NCI-H446 (cell line): ENCODE measurements at regions not wholly inside any gene's neighbourhood (a gene's known extent, or its start where the extent isn't known, plus 50 kb on each side); places are given as distances from the start of the nearest gene placed in this dataset.

Experiments
- DNase-seq, 2 experiments: peaks; one replicate each; lab custom pipeline; 2025; lab: John Stamatoyannopoulos, UW

- DNase-seq = no peak
Measured at GRCh38 chr12:38139456-38139855, 177.1 kb upstream of the ALG10B start.

DNA sequence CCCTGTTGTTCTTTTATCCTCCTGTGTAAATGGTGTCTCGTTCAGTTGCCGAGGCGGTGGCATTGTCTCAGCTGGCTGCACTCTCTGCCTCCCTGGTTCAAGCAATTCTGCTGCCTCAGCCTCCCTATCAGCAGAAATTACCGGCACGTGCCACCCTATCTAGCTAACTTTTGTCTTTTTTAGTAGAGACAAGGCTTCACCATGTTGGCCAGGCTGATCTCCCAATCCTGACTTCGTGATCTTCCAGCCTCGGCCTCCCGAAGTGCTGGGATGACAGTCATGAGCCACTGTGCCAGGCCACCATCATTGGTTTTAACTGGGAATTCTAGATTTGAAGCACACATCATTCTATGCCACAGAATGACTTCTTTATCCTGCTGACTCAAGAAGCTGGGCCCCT, 175.3 kb upstream of the ALG10B start:
- DNase-seq = no peak

DNA sequence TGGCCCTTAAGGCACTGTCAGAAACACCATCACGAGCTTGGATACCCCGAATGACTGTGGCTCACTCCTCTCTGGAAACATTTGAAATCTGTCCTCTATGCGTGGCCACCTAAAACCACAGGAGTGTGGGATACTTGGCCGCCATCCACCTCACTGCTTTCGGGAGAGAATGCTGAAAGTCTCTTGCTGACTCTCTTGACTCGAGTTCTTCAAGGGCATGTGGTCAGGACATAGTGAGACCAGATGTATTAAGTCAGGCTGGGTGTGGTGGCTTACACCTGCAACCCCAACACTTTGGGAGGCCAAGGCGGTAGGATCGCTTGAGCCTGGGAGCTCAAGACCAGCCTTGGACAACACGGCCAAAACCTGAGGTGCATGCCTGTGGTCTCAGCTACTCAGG, 174.7 kb upstream of the ALG10B start:
- no peak for DNase-seq

GRCh38 chr12:38142974-38143373, 173.6 kb upstream of the ALG10B start:
- DNase-seq = no peak

- no peak for DNase-seq
Measured at GRCh38 chr12:38144049-38144448, 172.5 kb upstream of the ALG10B start.

DNA sequence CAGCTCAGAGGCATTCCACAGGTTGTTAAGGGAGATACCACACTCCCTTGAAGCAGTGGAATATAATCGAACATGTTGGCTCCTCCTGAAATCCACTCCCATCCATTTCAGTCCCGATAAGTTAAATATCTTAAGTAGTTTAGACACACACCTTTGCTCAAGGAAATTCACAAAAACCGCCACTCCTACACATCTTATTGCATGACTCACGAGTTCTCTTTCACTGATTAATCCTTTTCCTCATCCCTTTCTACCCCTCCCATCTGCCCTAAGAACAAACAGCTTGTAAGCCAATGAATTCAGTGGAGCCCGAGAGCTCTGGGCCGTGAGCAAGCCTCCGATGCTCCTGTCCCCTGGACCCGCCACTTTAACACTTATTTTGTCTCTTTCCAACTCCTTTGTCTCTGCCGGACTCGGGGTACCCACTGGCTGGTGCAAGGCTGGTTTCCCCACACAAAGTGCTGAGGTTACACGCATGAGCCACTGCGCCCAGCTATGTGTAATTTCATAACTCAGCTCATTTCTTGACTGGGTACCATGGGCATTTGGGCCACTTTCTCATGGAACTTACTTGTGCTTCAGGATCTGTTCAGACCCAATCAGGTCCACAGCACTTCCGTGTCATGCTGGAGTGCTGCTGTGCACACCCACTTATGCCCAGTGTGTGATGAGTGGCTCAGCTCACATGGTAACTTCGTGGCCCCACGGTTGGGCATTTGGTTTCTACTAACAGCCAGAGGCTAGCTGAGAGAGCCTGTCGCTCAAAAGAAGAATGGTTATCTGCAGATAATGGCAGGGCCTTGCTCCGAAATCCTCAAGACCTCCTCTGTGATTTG, 171.8 kb upstream of the ALG10B start:
- no peak for DNase-seq

GRCh38 chr12:38149395-38150073, 167.0 kb upstream of the ALG10B start:
- no peak for DNase-seq

DNA sequence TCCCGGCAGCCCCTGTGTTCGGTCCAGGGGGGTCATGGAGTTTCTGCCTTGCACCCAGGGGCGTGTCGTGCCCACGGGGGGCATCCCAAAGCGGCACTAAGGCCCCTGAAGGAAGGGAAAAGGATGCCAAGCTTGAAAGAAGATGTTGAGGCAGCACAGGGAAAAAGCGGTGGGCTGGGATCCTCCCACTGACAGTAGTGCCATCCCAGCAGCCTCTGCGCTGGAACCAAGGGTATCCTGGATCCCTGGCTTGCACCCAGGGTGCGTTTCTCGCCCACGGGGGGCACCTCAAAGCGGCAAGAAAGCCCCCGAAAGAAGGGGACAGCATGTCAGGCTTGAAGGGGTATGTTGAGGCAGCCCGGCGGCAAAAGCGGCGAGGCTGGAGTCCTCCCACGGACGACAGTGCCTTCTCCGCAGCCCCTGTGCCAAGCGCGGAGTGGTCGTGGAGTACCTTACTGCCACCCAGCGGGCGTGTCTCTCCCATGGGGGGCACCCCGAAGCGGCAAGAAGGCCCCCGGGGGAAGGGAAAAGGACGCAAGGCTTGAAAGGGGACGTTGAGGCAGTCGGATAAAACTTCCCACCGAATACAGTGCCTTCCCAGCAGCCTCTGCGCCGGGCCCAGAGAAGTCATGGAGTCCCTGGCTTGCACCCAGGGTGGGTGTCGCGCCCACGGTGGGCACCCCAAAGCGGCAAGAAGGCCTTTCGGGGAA, 164.4 kb upstream of the ALG10B start:
- no peak for DNase-seq

DNA sequence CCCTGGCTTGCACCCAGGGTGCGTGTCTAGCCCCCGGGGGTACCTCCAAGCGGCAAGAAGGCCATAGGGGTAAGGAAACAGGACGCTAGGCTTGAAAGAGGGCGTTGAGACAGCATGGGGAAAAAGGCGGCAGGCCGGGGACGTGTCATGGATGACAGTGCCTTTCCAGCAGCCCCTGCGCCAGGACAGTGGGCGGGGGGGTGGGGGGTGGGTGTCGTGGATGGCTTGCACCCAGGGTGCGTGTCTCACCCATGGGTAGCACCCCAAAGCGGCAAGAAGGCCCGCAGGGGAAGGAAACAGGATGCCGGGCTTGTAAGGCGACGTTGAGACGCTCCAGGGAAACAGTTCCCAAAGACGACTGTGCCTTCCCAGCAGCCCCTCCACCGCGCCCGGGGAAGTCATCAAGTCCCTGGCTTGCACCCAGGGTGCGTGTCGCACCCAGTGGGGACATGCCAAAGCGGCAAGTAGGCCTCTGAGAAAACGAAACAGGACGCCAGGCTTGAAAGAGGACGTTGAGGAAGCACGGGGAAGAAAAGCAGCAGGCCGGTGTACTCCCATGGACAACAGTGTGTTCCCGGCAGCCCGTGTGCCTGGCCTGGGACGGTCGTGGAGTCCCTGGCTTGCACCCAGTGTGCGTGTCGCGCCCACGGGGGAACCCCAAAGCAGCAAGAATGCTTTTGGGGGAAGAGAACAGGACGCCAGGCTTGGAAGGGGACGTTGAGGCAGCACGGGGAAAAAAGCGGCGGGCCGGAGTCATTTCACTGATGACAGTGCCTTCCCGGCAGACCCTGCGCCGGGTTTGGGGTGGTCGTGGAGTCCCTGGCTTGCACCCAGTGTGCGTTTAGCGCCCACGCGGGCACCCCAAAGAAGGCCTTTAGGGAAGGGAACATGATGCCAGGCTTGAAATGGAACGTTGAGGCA, 163.5 kb upstream of the ALG10B start:
- no peak for DNase-seq

DNA sequence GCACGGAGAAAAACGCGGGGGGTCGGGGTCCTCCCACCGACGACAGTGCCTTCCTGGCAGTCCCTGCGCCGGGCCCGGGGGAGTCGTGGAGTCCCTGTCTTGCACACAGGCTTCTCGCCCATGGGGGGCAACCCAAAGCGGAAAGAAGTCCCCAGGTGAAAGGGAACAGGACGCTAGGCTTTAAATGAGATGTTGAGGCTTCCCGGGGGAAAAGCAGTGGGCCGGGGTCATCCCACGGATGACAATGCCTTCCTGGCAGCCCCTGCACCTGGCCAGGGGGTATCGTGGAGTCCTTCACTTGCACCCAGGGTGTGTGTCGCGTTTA, 162.9 kb upstream of the ALG10B start:
- DNase-seq = no peak

DNA sequence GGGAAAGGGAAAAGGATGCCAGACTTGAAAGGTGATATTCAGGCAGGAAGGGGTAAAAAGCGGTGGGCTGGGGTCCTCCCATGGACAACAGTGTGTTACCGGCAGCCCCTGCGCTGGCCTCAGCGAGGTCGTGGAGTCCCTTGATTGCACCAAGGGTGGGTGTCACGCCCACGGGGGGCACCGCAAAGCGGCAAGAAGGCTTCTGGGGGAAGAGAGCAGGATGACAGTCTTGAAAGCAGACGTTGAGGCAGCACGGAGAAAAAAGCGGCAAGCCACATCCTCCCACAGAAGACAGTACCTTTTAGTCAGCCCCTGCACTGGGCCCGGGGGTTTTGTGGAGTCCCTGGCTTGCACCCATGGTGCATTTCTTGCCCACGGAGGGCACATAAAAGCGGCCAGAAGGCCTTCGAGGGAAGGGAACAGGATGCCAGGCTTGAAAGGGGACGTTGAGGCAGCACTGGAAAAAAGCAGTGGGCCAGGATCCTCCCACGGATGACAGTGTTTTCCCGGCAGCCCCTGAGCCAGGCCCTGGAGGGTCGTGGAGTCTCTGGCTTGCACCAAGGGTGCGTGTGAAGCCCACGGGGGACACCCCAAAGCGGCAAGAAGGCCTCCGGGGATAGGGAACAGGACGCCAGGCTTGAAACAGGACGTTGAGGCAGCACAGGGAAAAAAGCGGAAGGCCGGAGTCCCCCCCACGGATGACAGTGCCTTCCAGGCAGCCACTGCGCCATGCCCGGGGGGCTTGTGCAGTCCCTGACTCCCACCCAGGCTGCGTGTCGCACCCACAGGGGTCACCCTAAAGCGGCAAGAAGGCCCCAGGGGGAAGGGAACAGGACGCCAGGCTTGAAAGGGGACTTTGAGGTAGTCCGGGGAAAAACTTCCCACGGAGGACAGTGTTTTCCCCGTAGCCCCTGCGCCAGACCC, 162.2 kb upstream of the ALG10B start:
- no peak for DNase-seq

DNA sequence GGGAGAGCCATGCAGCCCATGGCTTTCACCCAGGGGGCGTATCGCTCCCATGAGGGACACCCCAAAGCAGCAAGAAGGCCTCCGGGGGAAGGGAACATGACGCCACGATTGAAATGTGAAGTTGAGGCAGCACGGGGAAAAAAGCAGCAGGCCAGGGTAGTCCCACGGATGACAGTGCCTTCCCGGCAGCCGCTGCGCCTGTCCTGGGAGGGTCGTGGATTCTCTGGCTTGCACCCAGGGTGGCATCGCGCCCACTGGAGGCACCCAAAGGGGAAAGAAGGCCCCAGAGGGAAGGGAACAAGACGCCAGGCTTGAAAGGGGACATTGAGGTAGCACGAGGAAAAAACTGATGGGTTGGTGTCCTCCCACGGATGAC, 161.6 kb upstream of the ALG10B start:
- no peak for DNase-seq

GRCh38 chr12:38155526-38156496, 160.8 kb upstream of the ALG10B start:
- DNase-seq = no peak

DNA sequence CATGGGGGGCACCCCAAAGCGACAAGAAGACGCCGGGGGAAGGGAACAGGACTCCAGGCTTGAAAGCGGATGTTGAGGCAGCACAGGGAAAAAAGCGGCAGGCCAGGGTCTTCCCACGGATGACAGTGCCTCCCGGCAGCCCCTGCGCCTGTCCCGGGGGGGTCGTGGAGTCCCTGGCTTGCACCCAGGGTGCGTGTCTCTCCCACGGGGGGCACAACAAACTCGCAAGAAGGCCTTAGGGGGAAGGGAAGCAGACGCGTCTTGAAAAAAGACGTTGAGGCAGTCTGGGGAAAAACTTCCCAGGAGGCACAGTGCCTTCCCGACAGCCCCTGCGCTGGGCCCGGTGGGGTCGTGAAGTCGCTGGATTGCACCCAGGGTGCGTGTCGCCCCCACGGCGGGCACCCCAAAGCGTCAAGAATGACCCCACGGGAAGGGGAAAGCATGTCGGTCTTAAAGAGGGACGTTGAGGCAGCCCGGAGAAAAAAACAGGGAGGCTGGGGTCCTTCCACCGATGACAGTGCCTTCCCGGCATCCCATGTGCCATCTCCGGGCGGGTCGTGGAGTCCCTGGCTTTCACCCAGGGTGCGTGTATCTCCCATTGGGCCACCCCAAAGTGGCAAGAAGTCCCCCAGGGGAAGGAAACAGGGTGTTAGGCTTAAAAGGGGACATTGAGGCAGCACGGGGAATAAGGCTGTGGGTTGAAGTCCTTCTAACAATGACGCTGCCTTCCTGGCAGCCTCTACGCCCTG, 159.9 kb upstream of the ALG10B start:
- no peak for DNase-seq

DNA sequence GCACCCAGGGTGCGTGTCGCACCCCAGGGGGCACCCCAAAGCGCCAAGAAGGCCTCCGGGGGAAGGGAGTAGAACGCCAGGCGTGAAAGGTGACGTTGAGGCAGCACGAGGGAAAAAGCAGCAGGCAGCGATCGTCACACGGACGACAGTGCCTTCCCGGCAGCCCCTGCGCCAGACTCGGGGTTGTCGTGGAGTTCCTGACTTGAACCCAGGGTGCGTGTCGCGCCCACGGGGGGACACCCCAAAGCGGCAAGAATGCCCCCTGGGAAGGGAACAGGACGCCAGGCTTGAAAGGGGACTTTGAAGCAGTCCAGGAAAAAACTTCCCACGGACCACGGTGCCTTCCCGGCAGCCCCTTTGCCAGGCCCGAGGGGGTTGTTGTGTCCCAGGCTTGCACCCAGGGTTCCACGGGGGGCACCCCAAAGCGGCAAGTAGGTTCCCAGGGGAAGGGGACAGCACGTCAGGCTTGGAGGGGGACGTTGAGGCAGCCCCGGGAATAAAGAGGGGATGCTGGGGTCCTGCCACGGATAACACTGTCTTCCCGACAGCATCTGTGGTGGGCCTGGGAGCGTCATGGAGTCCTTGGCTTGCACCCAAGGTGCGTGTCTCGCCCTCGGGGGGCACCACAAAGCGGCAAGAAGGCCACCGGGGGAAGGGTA, 159.2 kb upstream of the ALG10B start:
- DNase-seq = no peak

DNA sequence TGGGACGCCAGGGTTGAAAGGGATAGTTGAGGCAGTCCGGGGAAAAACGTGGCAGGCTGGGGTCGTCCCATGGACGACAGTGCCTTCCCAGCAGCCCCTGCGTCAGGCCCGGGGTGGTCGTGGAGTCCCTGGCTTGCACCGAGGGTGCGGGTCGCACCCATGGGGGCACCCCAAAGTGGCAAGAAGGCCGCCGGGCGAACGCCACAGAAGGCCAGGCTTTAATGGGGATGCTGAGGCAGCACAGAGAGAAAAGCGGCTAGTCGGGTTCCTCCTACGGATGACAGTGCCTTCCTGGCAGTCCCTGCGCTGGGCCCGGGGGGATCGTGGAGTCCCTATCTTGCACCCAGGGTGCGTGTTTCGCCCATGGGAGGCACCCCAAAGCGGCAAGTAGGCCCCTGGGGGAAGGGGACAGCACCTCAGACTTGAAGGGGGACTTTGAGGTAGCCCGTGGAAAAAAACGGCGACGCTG, 158.6 kb upstream of the ALG10B start:
- no peak for DNase-seq

DNA sequence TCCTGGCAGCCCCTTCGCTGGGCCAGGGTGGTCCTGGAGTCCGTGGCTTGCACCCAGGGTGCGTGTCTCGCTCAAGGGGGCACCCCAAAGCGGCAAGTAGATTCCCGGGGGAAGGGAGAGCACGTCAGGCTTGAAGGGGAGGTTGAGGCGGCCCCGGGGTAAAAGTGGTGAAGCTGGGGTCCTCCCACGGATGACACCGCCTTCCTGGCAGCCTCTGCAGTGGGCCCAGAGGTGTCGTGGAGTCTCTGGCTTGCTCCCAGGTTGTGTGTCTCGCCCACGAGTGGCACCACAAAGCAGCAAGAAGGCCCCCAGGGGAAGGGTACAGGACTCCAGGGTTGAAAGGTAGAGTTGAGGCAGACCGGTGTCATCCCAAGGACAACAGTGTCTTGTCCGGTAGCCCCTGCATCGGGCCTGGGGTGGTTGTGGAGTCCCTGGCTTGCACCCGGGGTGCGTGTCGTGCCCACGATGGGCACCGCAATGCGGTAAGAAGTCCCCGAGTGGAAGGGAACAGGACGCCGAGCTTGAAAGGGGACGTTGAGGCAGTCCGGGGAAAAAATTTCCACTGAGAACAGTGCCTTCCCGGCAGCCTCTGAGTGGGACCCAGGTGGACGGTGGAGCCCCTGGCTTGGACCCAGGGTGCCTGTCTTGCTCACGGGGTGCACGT, 158.0 kb upstream of the ALG10B start:
- no peak for DNase-seq

DNA sequence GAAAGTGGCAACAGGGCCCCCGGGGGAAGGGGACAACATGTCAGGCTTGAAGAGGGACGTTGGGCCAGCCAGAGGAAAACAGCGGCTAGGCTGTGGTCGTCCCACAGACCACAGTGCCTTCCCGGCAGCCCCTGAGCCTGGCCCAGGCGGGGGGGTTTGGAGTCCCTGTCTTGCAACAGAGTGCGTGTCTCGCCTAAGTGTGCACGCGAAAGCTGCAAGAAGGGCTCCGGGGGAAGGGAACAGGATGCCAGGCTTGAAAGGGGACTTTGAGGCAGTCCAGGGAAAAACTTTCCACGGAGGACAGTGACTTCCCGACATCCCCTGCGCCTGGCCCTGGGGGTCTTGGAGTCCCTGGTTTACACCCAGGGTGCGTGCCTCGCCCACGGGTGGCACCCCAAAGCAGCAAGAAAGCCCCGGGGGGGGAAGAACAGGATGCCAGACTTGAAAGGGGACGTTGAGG, 157.5 kb upstream of the ALG10B start:
- no peak for DNase-seq
